GM18502 (cell line): ENCODE measurements at regions not wholly inside any gene's neighbourhood (a gene's known extent, or its start where the extent isn't known, plus 50 kb on each side); places are given as distances from the start of the nearest gene placed in this dataset.

Experiments used
- ATAC-seq: cut with Tn5 transposase; IDR thresholded peaks from one replicate; pipeline ENCODE4 v1.9.1; 2021; ENCODE audit warnings: mild to moderate bottlenecking; ENCODE audit not compliant: unreplicated experiment, poor library complexity

DNA sequence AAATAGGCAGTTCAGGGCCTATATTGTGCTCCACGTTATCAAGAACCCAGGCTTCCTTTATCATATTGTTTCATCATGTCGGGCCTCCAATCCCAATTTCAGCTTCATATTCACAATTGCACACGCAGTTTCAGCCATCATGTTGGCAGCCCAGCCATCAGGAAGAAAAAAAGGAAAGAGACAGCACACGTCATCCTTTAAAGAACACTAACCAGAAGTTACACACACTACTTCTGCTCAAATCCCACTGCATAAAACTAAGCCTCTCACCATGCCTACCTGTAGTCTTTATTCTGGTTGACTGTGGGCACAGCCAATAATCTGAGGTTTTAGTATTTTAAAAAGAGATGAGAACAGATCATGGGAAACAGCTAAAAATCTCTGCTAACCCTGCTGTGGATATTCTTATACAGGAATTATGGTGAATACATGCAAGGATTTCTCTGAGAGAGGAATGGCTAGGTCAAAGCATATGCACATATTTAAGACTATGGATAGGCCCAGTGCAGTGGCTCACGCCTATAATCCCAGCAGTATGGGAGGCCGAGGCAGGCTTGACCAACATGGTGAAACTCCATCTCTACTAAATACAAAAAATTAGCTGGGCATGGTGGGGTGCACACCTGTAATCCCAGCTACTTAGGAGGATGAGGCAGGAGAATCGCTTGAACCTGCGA is 534.4 kb downstream of the ETV1 start:
- ATAC-seq, result no peak

- no peak for ATAC-seq
Measured at GRCh38 chr7:13457790-13458189, 531.7 kb downstream of the ETV1 start.

DNA sequence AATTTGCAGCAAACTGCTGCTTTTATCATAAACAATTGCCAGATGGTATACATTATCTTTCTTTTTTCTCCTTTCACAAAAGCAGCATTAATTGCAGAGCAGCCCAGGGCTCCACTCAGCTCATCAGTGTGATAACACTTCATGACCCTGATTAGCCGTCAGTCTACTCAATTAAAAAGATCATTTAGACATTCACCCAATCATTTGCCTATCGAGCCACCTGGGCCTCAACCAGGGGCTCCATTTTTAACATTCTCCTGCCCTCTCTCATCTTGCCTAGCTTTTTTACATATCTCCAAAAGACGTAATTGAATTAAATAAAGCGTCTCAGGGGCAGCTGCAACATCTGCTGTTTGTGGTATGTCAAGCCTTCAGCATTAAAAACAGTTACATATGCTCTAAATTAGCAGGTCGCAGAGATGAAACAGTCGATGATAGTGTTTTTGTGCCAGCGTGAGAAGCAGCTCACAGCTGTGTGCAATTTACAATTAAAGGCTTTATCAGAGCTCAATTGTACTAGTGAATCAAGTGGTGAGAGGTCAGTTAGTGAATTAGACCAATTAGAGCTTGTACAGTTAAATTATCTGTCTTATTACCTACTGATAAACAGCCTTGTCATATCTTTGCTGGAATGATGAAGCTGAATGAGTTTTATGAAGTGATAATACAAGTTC is 522.5 kb downstream of the ETV1 start:
- no peak for ATAC-seq

DNA sequence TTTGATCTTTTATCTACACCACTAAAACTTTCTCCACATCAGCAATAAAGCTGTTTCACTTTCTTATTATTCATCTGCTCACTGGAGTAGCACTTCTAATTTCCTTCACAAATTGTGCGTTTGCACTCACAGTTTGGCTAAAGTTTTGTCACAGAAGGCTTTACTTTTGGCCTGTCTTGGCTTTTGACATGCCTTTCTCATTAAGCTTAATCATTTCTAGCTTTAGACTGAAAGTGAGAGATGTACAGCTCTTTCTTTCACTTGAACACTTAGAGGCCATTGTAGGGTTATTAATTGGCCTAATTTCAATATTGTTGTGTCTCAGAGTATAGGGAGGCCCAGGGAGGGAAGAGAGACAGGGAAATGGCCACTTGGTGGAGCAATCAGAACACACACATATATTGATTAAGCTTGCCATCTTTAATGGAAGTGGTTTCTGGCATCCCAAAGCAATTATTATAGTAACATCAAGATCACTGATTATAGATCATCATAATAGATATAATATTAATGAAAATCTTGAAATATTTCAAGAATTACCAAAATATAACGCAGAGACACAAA is 512.5 kb downstream of the ETV1 start:
- no peak for ATAC-seq

DNA sequence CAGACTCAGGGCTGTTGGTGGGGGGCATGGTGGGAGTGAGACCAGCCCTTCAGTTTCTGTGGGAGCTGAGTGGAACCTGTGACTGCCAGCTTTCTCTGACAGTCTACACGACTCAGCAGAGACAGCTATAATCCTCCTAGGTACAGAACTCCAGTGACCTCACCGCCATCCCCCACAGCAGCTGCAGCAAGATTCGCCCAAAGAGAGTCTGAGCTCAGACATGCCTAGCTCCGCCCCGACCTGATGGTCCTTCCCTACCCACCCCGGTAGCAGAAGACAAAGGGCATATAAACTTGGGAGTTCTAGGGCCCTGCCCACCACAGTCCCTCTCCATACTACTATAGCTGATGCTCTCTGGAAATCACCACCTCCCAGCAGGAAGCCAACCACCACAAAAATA is 500.1 kb downstream of the ETV1 start:
- no peak for ATAC-seq

DNA sequence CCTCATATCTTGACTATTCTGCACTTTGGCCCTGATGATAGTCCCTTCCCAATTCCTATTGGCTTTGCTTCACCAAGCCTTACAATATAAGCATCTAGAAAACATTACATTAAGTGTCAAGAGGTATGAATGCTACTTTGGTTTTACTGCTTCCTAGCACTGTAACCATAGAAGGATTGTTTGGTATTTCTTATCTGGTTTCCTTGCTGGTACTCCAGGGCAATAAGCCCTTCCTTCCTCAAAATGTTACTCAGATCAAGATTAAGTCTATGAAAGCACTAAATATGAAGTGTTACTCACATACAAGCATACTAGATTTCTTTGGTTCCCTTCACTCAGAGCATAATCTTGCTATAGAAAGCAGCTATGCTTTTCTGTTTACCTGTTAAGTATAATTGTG is 492.5 kb downstream of the ETV1 start:
- ATAC-seq, result no peak

DNA sequence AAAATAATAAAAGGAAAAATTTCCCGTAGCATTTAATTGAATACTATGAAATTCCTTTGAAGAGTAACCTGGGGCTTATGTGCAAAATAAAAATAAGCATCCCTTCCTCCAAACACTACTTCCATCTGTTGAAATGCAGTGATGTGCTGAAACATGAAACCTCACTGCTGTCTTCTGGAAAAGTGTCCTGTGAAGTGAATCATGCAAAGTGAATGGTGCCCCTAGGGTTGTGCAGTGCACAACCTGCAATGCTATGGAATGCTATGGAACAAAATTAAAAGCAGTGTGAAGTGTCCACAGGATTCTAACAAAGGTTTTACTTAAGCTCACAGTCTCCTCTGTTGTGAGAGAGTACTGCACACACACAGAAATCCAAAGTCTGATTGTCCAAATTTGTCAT is 480.9 kb downstream of the ETV1 start:
- ATAC-seq, result no peak

GRCh38 chr7:13518738-13519137 is 470.7 kb downstream of the ETV1 start:
- no peak for ATAC-seq

DNA sequence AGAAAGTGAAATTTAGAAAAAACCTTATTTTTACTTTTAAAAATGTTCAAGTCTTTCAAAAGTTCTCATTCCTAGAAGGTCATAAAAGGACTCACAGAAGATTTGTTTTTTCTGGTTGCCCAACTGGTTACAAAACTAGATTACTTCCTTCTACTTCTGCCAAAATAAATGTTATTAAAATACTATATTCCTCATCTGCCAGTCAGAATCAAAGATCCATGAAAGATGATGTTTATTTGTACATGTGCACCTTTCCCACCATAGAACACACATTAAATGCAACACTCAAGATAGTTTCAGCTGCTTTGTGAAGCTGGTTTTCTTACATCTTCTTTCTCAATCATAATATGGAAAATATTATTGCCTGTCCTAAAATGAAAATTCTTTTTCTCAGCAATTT is 465.4 kb downstream of the ETV1 start:
- no peak for ATAC-seq

- no peak for ATAC-seq
Measured at GRCh38 chr7:13532028-13532753, 457.3 kb downstream of the ETV1 start.

DNA sequence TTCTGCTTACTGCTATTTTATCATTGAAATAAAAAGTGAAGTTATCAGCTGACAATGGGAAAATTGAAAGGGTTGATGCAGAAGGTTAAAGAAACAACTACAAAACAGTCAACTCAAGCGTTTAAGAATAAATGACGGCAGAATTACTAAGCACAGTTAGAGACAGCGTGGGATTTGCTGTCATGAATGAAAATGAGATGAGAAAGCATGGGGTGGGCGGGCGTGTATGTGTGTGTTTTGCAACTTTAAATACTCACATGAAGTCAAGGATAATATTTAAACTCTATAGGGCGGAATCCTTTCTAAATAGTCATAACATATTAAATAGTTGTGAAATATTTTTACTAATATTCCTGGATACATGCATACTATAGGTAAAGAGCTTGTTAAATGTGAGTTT is 450.8 kb downstream of the ETV1 start:
- no peak for ATAC-seq

GRCh38 chr7:13540429-13540828 is 449.0 kb downstream of the ETV1 start:
- no peak for ATAC-seq

DNA sequence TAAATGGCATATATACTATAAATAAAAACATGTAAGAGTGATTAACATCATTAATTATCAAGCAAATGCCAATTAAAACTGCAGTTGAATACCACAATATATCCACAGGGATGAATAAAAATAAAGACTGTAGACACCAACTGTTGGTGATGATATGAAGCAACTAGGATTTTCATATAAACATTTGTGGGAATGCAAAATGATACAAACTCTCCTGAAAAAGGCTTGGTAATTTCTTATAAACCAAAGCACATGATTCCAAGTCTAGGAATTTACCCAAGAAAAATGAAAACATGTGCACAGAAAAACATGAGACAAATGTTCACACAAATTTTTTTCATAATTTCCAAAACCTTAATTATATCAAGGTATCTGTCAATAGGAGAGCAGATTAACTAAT is 448.1 kb downstream of the ETV1 start:
- ATAC-seq, result no peak

DNA sequence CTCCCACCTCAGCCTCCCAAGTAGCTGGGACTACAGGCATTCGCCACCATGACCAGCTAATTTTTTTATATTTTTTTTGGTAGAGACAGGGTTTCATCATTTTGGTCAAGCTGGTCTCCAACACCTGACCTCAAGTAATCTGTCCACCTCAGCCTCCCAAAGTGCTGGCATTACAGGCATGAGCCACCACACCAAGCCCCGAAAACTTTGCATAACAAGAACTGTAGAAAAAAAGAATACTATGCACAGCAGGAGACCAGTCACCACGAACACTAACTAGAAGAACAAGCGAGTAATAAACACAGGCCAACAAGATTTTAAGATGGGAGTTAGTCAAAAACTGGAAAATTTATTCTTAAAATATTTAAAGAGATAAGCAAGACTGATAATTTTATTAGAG is 447.0 kb downstream of the ETV1 start:
- no peak for ATAC-seq

- ATAC-seq, result no peak
Measured at GRCh38 chr7:13551503-13551902, 438.0 kb downstream of the ETV1 start.

DNA sequence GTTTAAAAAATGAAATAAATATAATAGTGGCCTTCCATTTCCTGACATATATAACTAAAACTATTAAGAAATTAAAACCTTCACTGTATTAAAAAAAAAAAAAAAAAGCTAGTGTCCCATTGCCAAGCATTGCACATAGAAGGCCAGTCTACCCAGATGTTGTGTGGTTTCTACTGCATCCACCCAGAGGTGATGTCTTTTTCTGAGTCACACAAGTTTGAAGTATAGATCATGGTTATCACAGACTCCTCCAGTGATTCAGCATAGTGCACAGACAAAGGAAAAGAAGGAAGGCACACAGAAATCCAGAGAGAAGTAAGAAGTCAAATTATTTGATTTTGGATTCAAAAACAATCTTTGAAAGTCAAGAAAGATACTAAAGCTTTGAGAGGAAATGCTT is 429.0 kb downstream of the ETV1 start:
- no peak for ATAC-seq

- no peak for ATAC-seq
Measured at GRCh38 chr7:13563257-13563656, 426.2 kb downstream of the ETV1 start.

DNA sequence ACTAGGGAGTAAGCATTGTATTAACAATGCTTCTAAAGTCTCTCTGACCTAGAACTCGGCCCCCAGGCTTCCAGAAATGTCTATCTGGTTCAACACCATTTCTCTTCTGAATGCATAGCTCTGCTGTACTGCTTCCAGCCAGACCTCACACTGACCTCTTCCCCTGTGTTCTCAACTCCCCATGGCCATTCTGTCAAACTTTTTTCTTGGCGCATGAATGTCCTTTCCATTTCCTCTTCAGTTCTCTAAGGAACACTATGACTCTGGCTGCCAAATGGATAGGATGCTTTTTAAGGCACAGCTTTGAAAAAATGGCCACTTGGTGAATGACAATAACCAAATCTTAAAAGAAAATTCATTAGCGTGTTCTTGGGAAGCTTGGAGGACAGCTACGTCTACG is 425.8 kb downstream of the ETV1 start:
- ATAC-seq, result no peak

DNA sequence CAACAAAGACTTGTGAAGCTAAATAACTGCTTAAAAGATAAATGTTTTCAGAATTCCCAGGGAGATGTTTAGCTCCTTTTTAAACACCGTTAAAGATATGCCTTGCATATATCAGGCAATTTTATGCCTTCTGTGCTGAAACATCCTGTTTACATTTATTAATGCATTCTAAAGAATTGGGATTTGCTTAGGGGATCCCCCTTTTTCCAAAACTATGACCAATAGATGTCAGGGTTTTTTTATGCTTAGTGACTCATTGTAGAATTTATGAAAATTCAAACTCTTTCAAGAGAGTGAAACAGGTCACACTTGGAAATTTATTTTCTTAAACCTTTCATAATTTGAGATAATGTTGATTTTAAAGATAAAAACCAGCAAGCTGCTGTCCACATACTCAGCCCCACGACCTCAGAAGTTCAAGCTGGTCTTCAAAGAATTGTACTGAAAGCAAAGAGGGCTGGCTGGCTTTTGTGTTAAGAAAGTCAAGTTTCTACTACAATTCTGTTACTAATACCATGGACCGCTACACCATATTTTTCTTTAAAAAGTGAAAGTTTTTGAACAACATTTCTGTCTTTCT is 411.8 kb downstream of the ETV1 start:
- no peak for ATAC-seq

DNA sequence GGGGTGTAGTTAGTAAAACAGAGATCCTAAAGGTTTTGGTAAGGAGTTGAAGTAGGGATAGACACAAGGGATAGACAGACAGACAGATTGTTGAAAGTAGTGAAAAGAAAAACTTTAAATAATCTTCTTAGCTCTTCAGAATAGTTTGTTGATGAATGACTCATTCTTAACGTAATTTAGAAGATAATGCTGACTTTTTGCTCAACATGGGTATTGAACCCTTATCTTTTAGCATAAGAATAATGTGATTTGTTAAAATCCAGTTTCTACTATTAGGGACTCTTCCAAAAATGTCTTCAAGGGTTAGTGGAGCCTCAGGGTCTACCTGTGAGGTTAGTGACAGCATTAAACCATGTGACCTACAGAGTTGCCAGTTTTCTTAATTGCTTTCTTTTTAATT is 411.2 kb downstream of the ETV1 start:
- no peak for ATAC-seq

DNA sequence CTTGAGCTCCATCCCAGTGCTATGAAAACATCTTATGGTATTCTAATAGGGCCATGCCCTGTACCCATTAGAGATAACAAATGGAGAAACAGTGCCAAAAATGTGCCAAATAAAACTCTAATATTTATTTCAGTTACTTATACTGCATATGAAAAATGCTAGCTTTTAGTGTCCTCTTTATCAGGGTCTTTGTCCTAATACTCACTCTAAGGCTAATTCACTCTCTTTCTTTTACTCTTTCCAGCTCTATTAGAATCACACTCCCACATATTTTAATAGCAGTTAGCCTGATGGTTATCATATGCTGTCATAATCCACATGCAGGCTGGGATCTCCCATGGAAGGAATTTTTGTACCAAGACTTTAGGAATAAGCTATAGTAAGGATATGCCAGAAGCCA is 408.4 kb downstream of the ETV1 start:
- ATAC-seq, result no peak
